Heart left ventricle (tissue), 16 donors: ENCODE measurements at regions not wholly inside any gene's neighbourhood (a gene's known extent, or its start where the extent isn't known, plus 50 kb on each side); places are given as distances from the start of the nearest gene placed in this dataset.

Experiments used
- ATAC-seq, 4 donors: fragments of 200-7000 bp; cut with Tn5 transposase; one replicate each; pipeline ENCODE4 v1.9.1; 2020 to 2022; ENCODE audit warnings: moderate library complexity in 4 of 4, mild to moderate bottlenecking in 3 of 4, moderate number of reproducible peaks in 1 of 4
- DNase-seq, 5 donors: peaks; one replicate each; pipeline ENCODE4 v3.0.0-alpha.2; 2020
- H3K27ac ChIP-seq, 12 donors: fragments of 200-600 bp; sonication (generic) in 4 of 12; one replicate each; pipeline versions ENCODE4 v1.5.0 to v1.8.0; 2016 to 2022; ENCODE audit warnings: mild to moderate bottlenecking in 2 of 12
- H3K27me3 ChIP-seq, 9 donors: fragments of 200-600 bp; sonication (generic) in 2 of 9; one replicate each; pipeline versions ENCODE4 v1.5.1 to v1.8.0; 2016 to 2022; ENCODE audit warnings: mild to moderate bottlenecking in 3 of 9
- H3K36me3 ChIP-seq, 9 donors: fragments of 200-600 bp; sonication (generic) in 2 of 9; one replicate each; pipeline versions ENCODE4 v1.5.0 to v1.8.0; 2018 to 2022; ENCODE audit warnings: mild to moderate bottlenecking in 2 of 9
- H3K4me1 ChIP-seq, 12 donors: fragments of 200-600 bp; sonication (generic) in 4 of 12; one replicate each; pipeline versions ENCODE4 v1.5.0 to v1.8.0; 2016 to 2022; ENCODE audit warnings: mild to moderate bottlenecking in 3 of 12
- H3K4me3 ChIP-seq, 12 donors: fragments of 200-600 bp; sonication (generic) in 4 of 12; one replicate each; pipeline versions ENCODE4 v1.5.0 to v1.8.0; 2017 to 2022; ENCODE audit warnings: mild to moderate bottlenecking in 9 of 12, moderate library complexity in 4 of 12
- H3K9me3 ChIP-seq, 12 donors: fragments of 200-600 bp; sonication (generic) in 4 of 12; one replicate each; pipeline versions ENCODE4 v1.5.0 to v1.8.0; 2016 to 2022; ENCODE audit warnings: mild to moderate bottlenecking in 1 of 12
- POLR2A ChIP-seq, 2 donors: fragments of 450-650 bp; IDR thresholded peaks; one replicate each; pipeline ENCODE4 v1.6.1; 2017; ENCODE audit warnings: antibody characterized with exemption in 2 of 2, mild to moderate bottlenecking in 2 of 2, moderate library complexity in 2 of 2
- WGBS, 4 donors: extraction: QIAGEN DNeasy Blood & Tissue Kit in 2 of 4; methylation state at CpG; one replicate each; pipeline versions ENCODE4 v1.1.5 to v1.1.7; 2013 to 2018; 5-methylcytosine and 5-hydroxymethylcytosine counted together
- intact Hi-C, 10 donors: fragments of 100-400 bp; cut with DNase I; formaldehyde crosslinking; loops; one replicate each; pipeline versions ENCODE4 v1.11.1 to v1.14.2; 2022
- TF ChIP-seq, protein P1 (sequence below), 12 donors: fragments of 200-600 bp; sonication (generic) in 4 of 12; IDR thresholded peaks; one replicate each; pipeline versions ENCODE4 v1.5.0 to v1.8.0; 2018 to 2022; ENCODE audit warnings: antibody characterized with exemption in 12 of 12, mild to moderate bottlenecking in 5 of 12
- donor health status: ischemic (EF 13 %, LVEDD 7.1; RV severe dilation, severe dysfunction).
- donor health status: healthy with polysubstance abuse.
- donor health status: DM: no; HTN: yes; CAD: no.
- donor health status: DM: no; HTN: no; CAD: no.
- donor health status: ischemic (EF 25% LVEDD 6.9; RV normal size, moderate dysfunction).
- donor health status: ischemic (EF 25% LVEDD 5.7; RV mildly dilated, moderate dysfunction).
- donor health status: healthy.
- donor health status: DM: yes; HTN: yes; CAD: no.
- donor health status: ischemic (EF 35%, LVEDD 5.7; RV mildly dilated, moderate dysfunction).
- donor health status: nonischemic (EF 11% LVEDD 7.7; RV severe dilation, severe dysfunction).
- donor health status: DM: yes; HTN: yes; CAD: no.
- donor health status: PGD.
- donor health status: ischemic (EF 29% LVEDD 5.4; RV normal size, mild dysfunction).
- donor health status: nonischemic (EF 23%, LVEDD 6.1; RV moderate dilation, normal function).

DNA sequence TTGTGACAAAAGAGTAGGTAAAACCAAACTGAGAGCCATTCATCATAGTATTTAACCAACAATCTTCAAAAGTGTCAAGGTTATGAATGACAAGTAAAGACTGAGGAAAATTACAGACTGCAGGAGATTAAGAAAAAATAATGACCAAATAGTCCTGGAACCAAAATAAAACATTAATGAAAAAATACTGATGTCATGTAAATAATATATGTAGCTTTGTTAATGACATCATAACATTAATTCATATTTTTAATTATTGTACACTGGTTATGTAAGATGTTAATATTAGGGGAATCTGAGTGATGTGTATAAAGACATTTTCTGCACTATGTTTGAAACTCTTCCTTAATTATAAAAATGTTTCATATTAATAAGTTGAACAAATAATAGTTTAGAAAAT is 436.7 kb downstream of the CYLC2 start:
- Histone ChIP-seq H3K4me1 (no peaks in the 10 kb centered on the region), H3K4me3 (no peak overlapping the region), H3K27ac (no peak overlapping the region), H3K36me3 (no peaks in the 10 kb centered on the region), H3K9me3 (peaks cover 0 to 8% (median 0%) of the 10 kb centered on the region in 12 donors), H3K27me3 (no peaks in the 10 kb centered on the region)
- DNase-seq (no peak), ATAC-seq (no peak)
- TF ChIP-seq, protein P1, sequence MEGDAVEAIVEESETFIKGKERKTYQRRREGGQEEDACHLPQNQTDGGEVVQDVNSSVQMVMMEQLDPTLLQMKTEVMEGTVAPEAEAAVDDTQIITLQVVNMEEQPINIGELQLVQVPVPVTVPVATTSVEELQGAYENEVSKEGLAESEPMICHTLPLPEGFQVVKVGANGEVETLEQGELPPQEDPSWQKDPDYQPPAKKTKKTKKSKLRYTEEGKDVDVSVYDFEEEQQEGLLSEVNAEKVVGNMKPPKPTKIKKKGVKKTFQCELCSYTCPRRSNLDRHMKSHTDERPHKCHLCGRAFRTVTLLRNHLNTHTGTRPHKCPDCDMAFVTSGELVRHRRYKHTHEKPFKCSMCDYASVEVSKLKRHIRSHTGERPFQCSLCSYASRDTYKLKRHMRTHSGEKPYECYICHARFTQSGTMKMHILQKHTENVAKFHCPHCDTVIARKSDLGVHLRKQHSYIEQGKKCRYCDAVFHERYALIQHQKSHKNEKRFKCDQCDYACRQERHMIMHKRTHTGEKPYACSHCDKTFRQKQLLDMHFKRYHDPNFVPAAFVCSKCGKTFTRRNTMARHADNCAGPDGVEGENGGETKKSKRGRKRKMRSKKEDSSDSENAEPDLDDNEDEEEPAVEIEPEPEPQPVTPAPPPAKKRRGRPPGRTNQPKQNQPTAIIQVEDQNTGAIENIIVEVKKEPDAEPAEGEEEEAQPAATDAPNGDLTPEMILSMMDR (IDR thresholded peaks at IDR 0.05) = no peak
- no peak for TF ChIP-seq POLR2A (IDR thresholded peaks at IDR 0.05)
- intact Hi-C loops = no loop called here

DNA sequence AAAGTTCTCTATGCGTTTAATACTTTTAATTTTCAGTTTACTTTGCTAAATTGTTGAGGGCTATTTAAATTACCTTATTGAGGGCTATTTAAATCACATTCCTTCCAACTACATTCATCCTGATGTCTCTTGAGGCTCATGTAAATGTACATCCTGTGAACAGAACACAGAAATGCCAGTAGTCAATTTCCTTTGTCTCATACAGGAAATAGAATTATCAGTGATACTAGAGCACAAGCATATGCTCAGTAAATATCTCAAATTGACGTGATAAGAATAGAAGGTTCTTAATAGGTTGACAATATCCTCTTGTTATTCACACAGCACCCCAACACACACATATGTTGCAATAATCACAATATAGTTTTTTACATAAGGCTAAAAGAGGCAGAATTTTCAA is 449.0 kb downstream of the CYLC2 start:
- intact Hi-C loops = no loop called here
- TF ChIP-seq, protein P1 (IDR thresholded peaks at IDR 0.05) = no peak
- TF ChIP-seq POLR2A (IDR thresholded peaks at IDR 0.05) = no peak
- DNase-seq = no peak
- no peaks in the 10 kb centered on the region for H3K36me3 ChIP-seq
- H3K9me3 ChIP-seq = peaks cover 0 to 3% (median 0%) of the 10 kb centered on the region in 12 donors
- H3K27me3 ChIP-seq = no peaks in the 10 kb centered on the region
- H3K27ac ChIP-seq = no peak overlapping the region
- WGBS, 4 donors = 26 to 38% (median 29%) methylated on average over 2 of the region's 2 CpGs
- H3K4me1 ChIP-seq = no peaks in the 10 kb centered on the region
- ATAC-seq = no peak
- H3K4me3 ChIP-seq = no peak overlapping the region

DNA sequence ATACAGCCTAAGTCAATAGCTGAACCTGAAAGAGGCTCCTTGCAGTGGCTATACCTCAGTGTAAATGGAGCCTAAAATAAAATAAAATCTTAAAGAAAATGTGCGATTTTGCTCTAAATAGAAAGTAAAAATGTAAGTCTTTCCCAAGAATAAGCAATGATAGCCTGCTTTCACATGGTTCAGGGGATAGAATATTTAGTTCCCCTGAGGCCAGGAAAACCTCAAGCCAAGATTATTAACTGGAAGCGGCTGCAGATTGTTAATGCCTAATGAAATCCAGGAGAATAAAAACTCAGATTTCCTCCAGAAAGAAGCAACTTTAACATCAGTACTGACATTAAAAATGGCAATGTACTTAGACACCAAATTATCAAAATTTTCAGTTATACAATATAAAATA is 463.7 kb downstream of the CYLC2 start:
- Histone ChIP-seq H3K27me3 (no peaks in the 10 kb centered on the region), H3K4me3 (no peak overlapping the region), H3K9me3 (peaks cover 0 to 6% (median 0%) of the 10 kb centered on the region in 12 donors), H3K27ac (no peak overlapping the region), H3K4me1 (no peaks in the 10 kb centered on the region), H3K36me3 (no peaks in the 10 kb centered on the region)
- DNase-seq = no peak
- 62 to 74% (median 67%) methylated on average over 2 of the region's 2 CpGs for WGBS, 4 donors
- ATAC-seq = no peak
- intact Hi-C loops = no loop called here
- TF ChIP-seq, protein P1 (IDR thresholded peaks at IDR 0.05) = no peak
- no peak for TF ChIP-seq POLR2A (IDR thresholded peaks at IDR 0.05)

DNA sequence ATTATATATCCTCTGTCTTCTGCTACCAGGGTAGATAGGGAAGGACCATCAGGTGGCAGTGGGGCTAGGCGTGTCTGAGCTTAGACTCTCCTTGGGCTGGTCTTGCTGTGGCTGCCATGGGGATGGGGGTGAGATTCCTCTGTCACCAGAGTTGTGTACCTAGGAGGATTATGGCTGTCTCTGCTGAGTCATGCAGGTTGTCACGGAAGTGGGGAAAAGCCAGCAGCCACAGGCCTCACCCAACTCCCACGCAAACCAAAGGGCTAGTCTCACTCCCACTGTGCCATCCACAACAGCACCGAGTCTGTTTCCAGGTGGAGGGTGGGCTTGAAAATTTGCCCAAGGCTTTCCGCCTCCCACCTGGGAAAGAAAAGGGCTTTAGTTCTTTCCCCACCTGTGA is 476.1 kb downstream of the CYLC2 start:
- intact Hi-C loops = no loop called here
- no peak for ATAC-seq
- Histone ChIP-seq H3K36me3 (no peaks in the 10 kb centered on the region), H3K27ac (no peak overlapping the region), H3K27me3 (no peaks in the 10 kb centered on the region), H3K4me1 (no peaks in the 10 kb centered on the region), H3K9me3 (peaks cover 0 to 3% (median 0%) of the 10 kb centered on the region in 12 donors), H3K4me3 (no peak overlapping the region)
- TF ChIP-seq POLR2A (IDR thresholded peaks at IDR 0.05) = no peak
- TF ChIP-seq, protein P1 (IDR thresholded peaks at IDR 0.05) = no peak
- WGBS, 4 donors = 81 to 96% (median 90%) methylated on average over 4 to 5 of the region's 5 CpGs
- DNase-seq = no peak
